SK-N-SH treated with all-trans-retinoic acid at 6 μM for 48 hours (cell line): ENCODE measurements at regions not wholly inside any gene's neighbourhood (a gene's known extent, or its start where the extent isn't known, plus 50 kb on each side); places are given as distances from the start of the nearest gene placed in this dataset.

Experiments used
- BACH2 ChIP-seq: fragments of 250-450 bp; sonication (Bioruptor Pico); IDR thresholded peaks from 2 replicates; pipeline ENCODE4 v1.9.0; 2021; ENCODE audit warnings: mild to moderate bottlenecking, borderline replicate concordance
- CREB5 ChIP-seq: fragments of 250-450 bp; sonication (Bioruptor Pico); IDR thresholded peaks from 2 replicates; pipeline ENCODE4 v1.5.1; 2020; ENCODE audit warnings: low read depth, mild to moderate bottlenecking, moderate library complexity
- ISL1 ChIP-seq: fragments of 250-450 bp; sonication (Bioruptor Pico); IDR thresholded peaks from 2 replicates; pipeline ENCODE4 v2.1.2; 2022; ENCODE audit warnings: mild to moderate bottlenecking, moderate library complexity
- PATZ1 ChIP-seq: fragments of 250-450 bp; sonication (Bioruptor Pico); IDR thresholded peaks from 2 replicates; pipeline ENCODE4 v1.8.0; 2020; ENCODE audit warnings: mild to moderate bottlenecking, moderate library complexity, borderline replicate concordance
- RARB ChIP-seq: fragments of 250-450 bp; sonication (Bioruptor Pico); IDR thresholded peaks from 2 replicates; pipeline ENCODE4 v1.8.0; 2021; ENCODE audit warnings: mild to moderate bottlenecking, moderate library complexity
- ZFP30 ChIP-seq: fragments of 450-650 bp; formaldehyde crosslinking; IDR thresholded peaks from 2 replicates; pipeline ENCODE4 v1.5.0; 2022; ENCODE audit warnings: mild to moderate bottlenecking, moderate library complexity
- TF ChIP-seq, protein P1 (sequence below): fragments of 250-450 bp; sonication (Bioruptor Pico); IDR thresholded peaks from 2 replicates; pipeline ENCODE4 v1.8.0; 2021; ENCODE audit warnings: low read depth, mild to moderate bottlenecking, moderate library complexity, borderline replicate concordance

- no peak for TF ChIP-seq ISL1 (CRISPR knock-in tag)
- no peak for TF ChIP-seq PATZ1 (CRISPR knock-in tag)
- no peak for TF ChIP-seq BACH2 (CRISPR knock-in tag)
- TF ChIP-seq, protein P1, sequence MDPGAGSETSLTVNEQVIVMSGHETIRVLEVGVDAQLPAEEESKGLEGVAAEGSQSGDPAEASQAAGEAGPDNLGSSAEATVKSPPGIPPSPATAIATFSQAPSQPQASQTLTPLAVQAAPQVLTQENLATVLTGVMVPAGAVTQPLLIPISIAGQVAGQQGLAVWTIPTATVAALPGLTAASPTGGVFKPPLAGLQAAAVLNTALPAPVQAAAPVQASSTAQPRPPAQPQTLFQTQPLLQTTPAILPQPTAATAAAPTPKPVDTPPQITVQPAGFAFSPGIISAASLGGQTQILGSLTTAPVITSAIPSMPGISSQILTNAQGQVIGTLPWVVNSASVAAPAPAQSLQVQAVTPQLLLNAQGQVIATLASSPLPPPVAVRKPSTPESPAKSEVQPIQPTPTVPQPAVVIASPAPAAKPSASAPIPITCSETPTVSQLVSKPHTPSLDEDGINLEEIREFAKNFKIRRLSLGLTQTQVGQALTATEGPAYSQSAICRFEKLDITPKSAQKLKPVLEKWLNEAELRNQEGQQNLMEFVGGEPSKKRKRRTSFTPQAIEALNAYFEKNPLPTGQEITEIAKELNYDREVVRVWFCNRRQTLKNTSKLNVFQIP = no peak
- no peak for TF ChIP-seq RARB (CRISPR knock-in tag)
- no peak for TF ChIP-seq CREB5 (CRISPR knock-in tag)
- no peak for TF ChIP-seq ZFP30 (CRISPR knock-in tag)
Measured at GRCh38 chr10:111970111-111970510, 213.5 kb downstream of the GPAM start.
